K562 (cell line): ENCODE measurements at regions not wholly inside any gene's neighbourhood (a gene's known extent, or its start where the extent isn't known, plus 50 kb on each side); places are given as distances from the start of the nearest gene placed in this dataset.

Experiments used
- ATAC-seq: fragments of 200-7000 bp; cut with Tn5 transposase; 3 replicates; pipeline ENCODE4 v1.9.1; 2020; ENCODE audit warnings: moderate library complexity
- BruUV-seq: library from RNA; stranded (reverse); fragments of 400-500 nt; replicated peaks from 2 replicates; lab custom pipeline; 2021; lab: Mats Ljungman, UMichigan
- CTCF ChIA-PET: fragments of 300-600 bp; formaldehyde crosslinking; extraction: SDS; loops from one replicate; lab custom pipeline; 2021; ENCODE audit warnings: low intra/inter-chr PET ratio; lab: Yijun Ruan, JAX
- POLR2A ChIA-PET: fragments of 300-600, 350-650 bp; sonication (Branson Sonifier 250); formaldehyde crosslinking; extraction: SDS; loops from one replicate; lab custom pipeline; 2021; ENCODE audit warnings: antibody characterized with exemption, inconsistent platforms; lab: Yijun Ruan, JAX
- DNase-seq, 4 experiments: peaks; one replicate each; pipeline versions ENCODE4 v3.0.0 to v3.0.0-alpha.2; 2011 to 2018; ENCODE audit warnings: low spot score in 3 of 4, mixed read lengths in 3 of 4; ENCODE audit errors: extremely low read depth in 1 of 4
- FAIRE-seq: peaks from 2 replicates; lab custom pipeline; 2011; peaks lifted over from hg19 to GRCh38; lab: Jason Lieb, UNC
- H2AFZ ChIP-seq: 2 replicates; pipeline ENCODE4 v1.6.0; 2011; ENCODE audit warnings: low read depth, low read length, control low read depth, inconsistent platforms
- H3K27ac ChIP-seq: fragments of 200-600 bp; 3 replicates; pipeline ENCODE4 v1.8.0; 2011; ENCODE audit warnings: low read depth, mild to moderate bottlenecking, control low read depth, inconsistent platforms, low read length, moderate library complexity, mixed read lengths; ENCODE audit errors: extremely low read depth
- H3K27me3 ChIP-seq, 2 experiments: fragments of 300-600 bp in 1 of 2; 2 replicates in 1 of 2; 3 replicates in 1 of 2; pipeline versions ENCODE4 v1.6.0 to v1.8.0; 2011; ENCODE audit warnings: inconsistent platforms in 2 of 2, low read length in 2 of 2, mild to moderate bottlenecking in 1 of 2, mixed read lengths in 1 of 2, moderate library complexity in 1 of 2; ENCODE audit not compliant: control insufficient read depth in 2 of 2, insufficient read depth in 2 of 2
- H3K36me3 ChIP-seq: fragments of 300-600 bp; 3 replicates; pipeline ENCODE4 v1.8.0; 2011; ENCODE audit warnings: mild to moderate bottlenecking, low read length, inconsistent platforms; ENCODE audit not compliant: control insufficient read depth, insufficient read depth
- H3K4me1 ChIP-seq, 2 experiments: fragments of 200-600 bp in 1 of 2; replicated peaks in 1 of 2; 2 replicates in 1 of 2; 3 replicates in 1 of 2; pipeline versions ENCODE4 v1.5.1 to v1.8.0; 2011; ENCODE audit warnings: inconsistent platforms in 2 of 2, low read length in 2 of 2, mild to moderate bottlenecking in 1 of 2, mixed read lengths in 1 of 2, moderate library complexity in 1 of 2; ENCODE audit not compliant: control insufficient read depth in 2 of 2, insufficient read depth in 2 of 2
- H3K4me2 ChIP-seq: 2 replicates; pipeline ENCODE4 v1.6.1; 2011; ENCODE audit warnings: low read length, control low read depth, inconsistent platforms, mixed read lengths; ENCODE audit not compliant: insufficient read depth
- H3K4me3 ChIP-seq: fragments of 200-600 bp; sonication (generic), shearing (Covaris generic); 2 replicates; pipeline ENCODE4 v1.5.1; 2016; ENCODE audit warnings: control low read depth, inconsistent platforms
- H3K79me2 ChIP-seq: fragments of 200-600 bp; 3 replicates; pipeline ENCODE4 v1.8.0; 2011; ENCODE audit warnings: low read length, inconsistent platforms; ENCODE audit not compliant: control insufficient read depth, insufficient read depth
- H3K9ac ChIP-seq, 2 experiments: 2 replicates each; pipeline versions ENCODE4 v1.6.0 to v1.6.1; 2011; ENCODE audit warnings: low read depth in 2 of 2, low read length in 2 of 2, control low read depth in 1 of 2, inconsistent platforms in 1 of 2, mild to moderate bottlenecking in 1 of 2, mixed read lengths in 1 of 2; ENCODE audit not compliant: insufficient read depth in 1 of 2
- H3K9me1 ChIP-seq: one replicate; pipeline ENCODE4 v1.6.0; 2011; ENCODE audit warnings: inconsistent platforms, mild to moderate bottlenecking, low read length, moderate library complexity; ENCODE audit not compliant: control insufficient read depth, insufficient read depth
- H3K9me3 ChIP-seq: replicated peaks from 2 replicates; pipeline ENCODE4 v1.5.1; 2011; ENCODE audit warnings: low read depth, low read length, inconsistent platforms; ENCODE audit not compliant: control insufficient read depth, insufficient read depth
- H4K20me1 ChIP-seq: replicated peaks from 2 replicates; pipeline ENCODE4 v1.6.1; 2011; ENCODE audit warnings: low read length, inconsistent platforms, mixed read lengths; ENCODE audit not compliant: control insufficient read depth, insufficient read depth
- CCNT2 ChIP-seq: IDR thresholded peaks from 2 replicates; pipeline ENCODE4 v1.6.1; 2011; ENCODE audit warnings: borderline replicate concordance, low read depth, mild to moderate bottlenecking, moderate library complexity, mixed read lengths, low read length; ENCODE audit not compliant: insufficient read length; ENCODE audit errors: extremely low read depth
- ETS2 ChIP-seq: IDR thresholded peaks from 2 replicates; pipeline ENCODE4 v1.6.1; 2016; ENCODE audit warnings: borderline replicate concordance, missing genetic modification characterization, mild to moderate bottlenecking, moderate library complexity, missing compliant biosample characterization; ENCODE audit not compliant: poor library complexity, severe bottlenecking
- GABPA ChIP-seq: fragments of 200-800 bp; sonication (Bioruptor generic); conservative IDR thresholded peaks from 2 replicates; pipeline ENCODE4 v1.6.1; 2016; ENCODE audit warnings: low read depth, missing genetic modification characterization, missing compliant biosample characterization
- KDM1A ChIP-seq, 2 experiments: fragments of 450-650 bp; IDR thresholded peaks; 2 replicates each; pipeline ENCODE4 v1.6.1; 2016; ENCODE audit warnings: mild to moderate bottlenecking in 2 of 2
- PCBP2 ChIP-seq: fragments of 200-400 bp; formaldehyde crosslinking; IDR thresholded peaks from 2 replicates; pipeline ENCODE4 v1.6.1; 2018; ENCODE audit warnings: low read length, low read depth, mild to moderate bottlenecking, moderate library complexity; ENCODE audit not compliant: poor library complexity, severe bottlenecking
- SP2 ChIP-seq: IDR thresholded peaks from 2 replicates; pipeline ENCODE4 v1.6.1; 2011; ENCODE audit warnings: mild to moderate bottlenecking, low read depth, low read length, moderate library complexity; ENCODE audit not compliant: poor library complexity, severe bottlenecking; ENCODE audit errors: extremely low read depth
- WGBS: fragments of 100-300 bp; shearing (Covaris generic); methylation state at CpG from one replicate; pipeline ENCODE4 v1.1.6; 2016; ENCODE audit warnings: low coverage, mixed read lengths; ENCODE audit not compliant: insufficient coverage; ENCODE audit errors: missing lambda C conversion rate; 5-methylcytosine and 5-hydroxymethylcytosine counted together
- in situ Hi-C: fragments of 300-500 bp; cut with MboI; formaldehyde crosslinking; loops from 4 replicates; pipeline ENCODE4 v1.15.0; 2018; ENCODE audit warnings: inconsistent platforms, mixed read lengths
- intact Hi-C: fragments of 100-400 bp; cut with micrococcal nuclease; formaldehyde crosslinking; loops from 2 replicates; pipeline ENCODE4 v1.14.2; 2022
- TF ChIP-seq, protein P1 (sequence below): sonication (generic); formaldehyde crosslinking; IDR thresholded peaks from 2 replicates; pipeline ENCODE4 v1.8.0; 2022; ENCODE audit warnings: missing genetic modification reagents, mild to moderate bottlenecking, borderline replicate concordance
- TF ChIP-seq, protein P2 (sequence below): sonication (generic); formaldehyde crosslinking; IDR thresholded peaks from 2 replicates; pipeline ENCODE4 v1.8.1; 2023; ENCODE audit warnings: mild to moderate bottlenecking, missing genetic modification reagents

DNA sequence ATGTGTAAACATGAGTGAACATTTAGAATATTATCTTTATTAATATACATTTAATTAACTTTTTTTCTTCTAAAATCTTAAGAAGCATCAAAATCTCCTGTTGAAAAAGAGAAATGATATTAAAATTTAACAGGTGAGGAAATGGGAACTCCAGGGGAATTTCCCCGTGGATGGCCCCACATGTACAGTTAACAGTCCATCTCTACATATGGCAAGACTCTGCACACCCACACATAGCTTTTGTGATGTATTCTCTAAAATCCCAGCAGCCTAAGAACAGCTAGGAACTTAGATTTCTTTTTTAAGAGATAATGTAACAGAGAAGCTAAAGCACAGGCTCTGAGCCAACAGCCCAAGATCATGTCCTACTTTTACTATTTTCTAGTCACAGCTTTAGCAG lies 556.3 kb upstream of the RGMB start:
- no peak for DNase-seq
- Histone ChIP-seq H3K4me2 (no peak overlapping the region), H3K9me1 (no peaks in the 10 kb centered on the region), H3K27me3 (no peaks in the 10 kb centered on the region), H3K9me3 (0 out of 2 replicates have a peak, but pooled peaks cover 2% of the 10 kb centered on the region), H3K27ac (no peak overlapping the region), H3K79me2 (no peaks in the 10 kb centered on the region), H4K20me1 (no peaks in the 10 kb centered on the region), H2AFZ (no peak overlapping the region), H3K36me3 (no peaks in the 10 kb centered on the region), H3K9ac (no peak overlapping the region), H3K4me3 (no peak overlapping the region), H3K4me1 (no peaks in the 10 kb centered on the region)
- ChIA-PET POLR2A (no interaction called here), CTCF (no interaction called here)
- WGBS, result 0% methylated on average over 1 of the region's 1 CpG
- ATAC-seq, result no peak
- TF ChIP-seq GABPA, result no peak
- TF ChIP-seq CCNT2, result no peak
- no peak for TF ChIP-seq ETS2 (tag)
- no peak for TF ChIP-seq SP2
- TF ChIP-seq PCBP2, result no peak
- TF ChIP-seq, protein P1, sequence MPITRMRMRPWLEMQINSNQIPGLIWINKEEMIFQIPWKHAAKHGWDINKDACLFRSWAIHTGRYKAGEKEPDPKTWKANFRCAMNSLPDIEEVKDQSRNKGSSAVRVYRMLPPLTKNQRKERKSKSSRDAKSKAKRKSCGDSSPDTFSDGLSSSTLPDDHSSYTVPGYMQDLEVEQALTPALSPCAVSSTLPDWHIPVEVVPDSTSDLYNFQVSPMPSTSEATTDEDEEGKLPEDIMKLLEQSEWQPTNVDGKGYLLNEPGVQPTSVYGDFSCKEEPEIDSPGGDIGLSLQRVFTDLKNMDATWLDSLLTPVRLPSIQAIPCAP, result no peak
- no peak for TF ChIP-seq KDM1A (IDR thresholded peaks at IDR 0.05)
- TF ChIP-seq, protein P2, sequence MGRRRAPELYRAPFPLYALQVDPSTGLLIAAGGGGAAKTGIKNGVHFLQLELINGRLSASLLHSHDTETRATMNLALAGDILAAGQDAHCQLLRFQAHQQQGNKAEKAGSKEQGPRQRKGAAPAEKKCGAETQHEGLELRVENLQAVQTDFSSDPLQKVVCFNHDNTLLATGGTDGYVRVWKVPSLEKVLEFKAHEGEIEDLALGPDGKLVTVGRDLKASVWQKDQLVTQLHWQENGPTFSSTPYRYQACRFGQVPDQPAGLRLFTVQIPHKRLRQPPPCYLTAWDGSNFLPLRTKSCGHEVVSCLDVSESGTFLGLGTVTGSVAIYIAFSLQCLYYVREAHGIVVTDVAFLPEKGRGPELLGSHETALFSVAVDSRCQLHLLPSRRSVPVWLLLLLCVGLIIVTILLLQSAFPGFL (CRISPR knock-in tag), result no peak
- intact Hi-C loops, result no loop called here
- in situ Hi-C loops, result no loop called here
- no TSS peak for BruUV-seq
- no peak for FAIRE-seq
